ENCODE measurements at regions not wholly inside any gene's neighbourhood (a gene's known extent, or its start where the extent isn't known, plus 50 kb on each side); places are given as distances from the start of the nearest gene placed in this dataset.

DNA sequence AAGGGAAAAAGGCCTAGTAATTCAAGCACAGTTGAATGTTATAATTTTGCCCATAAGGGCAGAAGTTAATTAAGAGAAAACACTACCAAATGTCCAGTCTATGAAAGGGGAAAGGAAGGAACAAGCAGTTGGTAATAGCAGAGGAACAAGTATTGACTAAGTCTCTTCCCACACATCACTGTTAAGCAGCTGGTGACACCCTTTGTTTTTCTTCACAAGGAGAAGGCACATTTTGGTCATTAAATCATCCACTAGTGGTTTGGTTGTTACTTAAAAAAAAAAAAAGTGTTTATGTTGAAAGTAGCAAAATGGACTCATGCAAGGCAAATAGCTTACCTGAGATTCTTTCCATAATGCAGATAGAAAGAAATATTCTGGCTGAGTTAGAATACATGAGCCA is 321.4 kb upstream of the NECTIN3 start:
- H3K36me3 ChIP-seq: no peaks in the 10 kb centered on the region
- intact Hi-C loops (cut with DNase I): no loop called here
- no peaks in the 10 kb centered on the region for H3K27me3 ChIP-seq
- no peak for DNase-seq (ENCODE audit: low spot score in 2 of 2)
- H3K4me3 ChIP-seq: no peak overlapping the region
- H3K9me3 ChIP-seq: no peaks in the 10 kb centered on the region
- no peaks in the 10 kb centered on the region for H3K4me1 ChIP-seq
- no peak for TF ChIP-seq CTCF (IDR thresholded peaks at IDR 0.05)
- no peak overlapping the region for H3K27ac ChIP-seq

- no peak overlapping the region for H3K27ac ChIP-seq
- DNase-seq (ENCODE audit: low spot score in 2 of 2): no peak
- no peak for TF ChIP-seq CTCF (IDR thresholded peaks at IDR 0.05)
- intact Hi-C loops (cut with DNase I): no loop called here
- no peak overlapping the region for H3K4me3 ChIP-seq
- no peaks in the 10 kb centered on the region for H3K9me3 ChIP-seq
- no peaks in the 10 kb centered on the region for H3K27me3 ChIP-seq
- H3K4me1 ChIP-seq: no peaks in the 10 kb centered on the region
- no peaks in the 10 kb centered on the region for H3K36me3 ChIP-seq
Measured at GRCh38 chr3:110752307-110752706, 319.3 kb upstream of the NECTIN3 start.

DNA sequence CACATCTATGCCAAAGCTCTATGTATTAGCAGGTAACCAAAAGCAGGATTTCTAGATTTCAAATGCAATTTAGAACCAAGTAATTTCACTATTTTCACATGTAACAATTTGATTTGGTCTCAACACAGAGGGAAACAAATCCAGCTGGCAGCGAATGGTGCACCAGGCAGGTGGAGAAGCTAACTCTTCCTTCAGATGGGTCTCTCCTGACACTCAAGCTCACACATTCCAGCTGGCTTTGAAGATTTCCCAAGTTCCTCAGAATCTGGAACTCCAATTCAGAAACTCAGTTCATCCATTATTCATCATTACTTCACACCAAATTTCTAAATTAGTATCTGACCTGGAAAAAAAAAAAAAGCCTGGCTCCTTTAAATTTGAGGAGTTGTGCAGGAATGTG is 318.1 kb upstream of the NECTIN3 start:
- no peaks in the 10 kb centered on the region for H3K4me1 ChIP-seq
- H3K27ac ChIP-seq: no peak overlapping the region
- H3K9me3 ChIP-seq: no peaks in the 10 kb centered on the region
- intact Hi-C loops (cut with DNase I): no loop called here
- H3K36me3 ChIP-seq: no peaks in the 10 kb centered on the region
- DNase-seq (ENCODE audit: low spot score in 2 of 2): no peak
- H3K4me3 ChIP-seq: no peak overlapping the region
- no peaks in the 10 kb centered on the region for H3K27me3 ChIP-seq
- TF ChIP-seq CTCF (IDR thresholded peaks at IDR 0.05): no peak

GRCh38 chr3:110754212-110754916 is 317.3 kb upstream of the NECTIN3 start:
- Histone ChIP-seq H3K36me3 (no peaks in the 10 kb centered on the region), H3K9me3 (no peaks in the 10 kb centered on the region), H3K4me1 (no peaks in the 10 kb centered on the region), H3K27ac (no peak overlapping the region), H3K4me3 (no peak overlapping the region), H3K27me3 (no peaks in the 10 kb centered on the region)
- intact Hi-C loops (cut with DNase I): no loop called here
- DNase-seq (ENCODE audit: low spot score in 2 of 2): no peak
- no peak for TF ChIP-seq CTCF (IDR thresholded peaks at IDR 0.05)

- H3K4me3 ChIP-seq: no peak overlapping the region
- no peaks in the 10 kb centered on the region for H3K9me3 ChIP-seq
- TF ChIP-seq CTCF (IDR thresholded peaks at IDR 0.05): no peak
- no peak for DNase-seq (ENCODE audit: low spot score in 2 of 2)
- no peaks in the 10 kb centered on the region for H3K4me1 ChIP-seq
- intact Hi-C loops (cut with DNase I): no loop called here
- no peaks in the 10 kb centered on the region for H3K27me3 ChIP-seq
- H3K27ac ChIP-seq: no peak overlapping the region
- H3K36me3 ChIP-seq: no peaks in the 10 kb centered on the region
Measured at GRCh38 chr3:110755345-110755744, 316.3 kb upstream of the NECTIN3 start.

GRCh38 chr3:110756705-110757104 is 314.9 kb upstream of the NECTIN3 start:
- Histone ChIP-seq H3K9me3 (no peaks in the 10 kb centered on the region), H3K4me3 (no peak overlapping the region), H3K36me3 (no peaks in the 10 kb centered on the region), H3K27me3 (no peaks in the 10 kb centered on the region), H3K4me1 (no peaks in the 10 kb centered on the region), H3K27ac (no peak overlapping the region)
- DNase-seq (ENCODE audit: low spot score in 2 of 2): no peak
- intact Hi-C loops (cut with DNase I): no loop called here
- TF ChIP-seq CTCF (IDR thresholded peaks at IDR 0.05): no peak
